Body of pancreas (tissue), 4 donors: ENCODE measurements at regions not wholly inside any gene's neighbourhood (a gene's known extent, or its start where the extent isn't known, plus 50 kb on each side); places are given as distances from the start of the nearest gene placed in this dataset.

ENCODE experiments used
- POLR2A ChIP-seq, 3 donors: fragments of 450-650 bp; IDR thresholded peaks; one replicate each; pipeline ENCODE4 v1.6.1; 2016; ENCODE audit warnings: antibody characterized with exemption in 3 of 3, mild to moderate bottlenecking in 2 of 3
- TF ChIP-seq, protein P1 (sequence below), 7 experiments: fragments of 450-650 bp in 4 of 7; fragments of 200-600 bp in 3 of 7; sonication (generic) in 3 of 7; IDR thresholded peaks; one replicate each; pipeline ENCODE4 v1.5.1; 2016 to 2019; ENCODE audit warnings: antibody characterized with exemption in 7 of 7

DNA sequence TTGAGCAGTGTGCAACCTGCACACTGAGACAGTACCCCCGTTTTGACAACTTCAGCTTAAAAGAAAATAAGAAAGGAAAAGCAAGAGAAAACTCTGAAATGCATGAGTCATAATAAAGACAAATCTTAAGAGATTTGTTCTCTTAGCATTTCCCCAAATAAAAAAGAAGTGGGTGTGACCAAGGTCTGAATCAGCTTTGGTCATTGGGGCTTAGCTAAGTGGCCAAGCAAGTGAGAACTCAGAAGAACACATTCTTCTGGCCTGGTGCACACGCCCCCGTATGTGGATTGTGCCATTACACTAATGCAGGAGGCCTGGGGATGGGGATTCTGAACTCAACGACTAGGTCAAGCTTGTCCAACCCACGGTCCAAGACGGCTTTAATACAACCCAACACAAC lies 56.9 kb upstream of the PDZRN3 start:
- TF ChIP-seq, protein P1, sequence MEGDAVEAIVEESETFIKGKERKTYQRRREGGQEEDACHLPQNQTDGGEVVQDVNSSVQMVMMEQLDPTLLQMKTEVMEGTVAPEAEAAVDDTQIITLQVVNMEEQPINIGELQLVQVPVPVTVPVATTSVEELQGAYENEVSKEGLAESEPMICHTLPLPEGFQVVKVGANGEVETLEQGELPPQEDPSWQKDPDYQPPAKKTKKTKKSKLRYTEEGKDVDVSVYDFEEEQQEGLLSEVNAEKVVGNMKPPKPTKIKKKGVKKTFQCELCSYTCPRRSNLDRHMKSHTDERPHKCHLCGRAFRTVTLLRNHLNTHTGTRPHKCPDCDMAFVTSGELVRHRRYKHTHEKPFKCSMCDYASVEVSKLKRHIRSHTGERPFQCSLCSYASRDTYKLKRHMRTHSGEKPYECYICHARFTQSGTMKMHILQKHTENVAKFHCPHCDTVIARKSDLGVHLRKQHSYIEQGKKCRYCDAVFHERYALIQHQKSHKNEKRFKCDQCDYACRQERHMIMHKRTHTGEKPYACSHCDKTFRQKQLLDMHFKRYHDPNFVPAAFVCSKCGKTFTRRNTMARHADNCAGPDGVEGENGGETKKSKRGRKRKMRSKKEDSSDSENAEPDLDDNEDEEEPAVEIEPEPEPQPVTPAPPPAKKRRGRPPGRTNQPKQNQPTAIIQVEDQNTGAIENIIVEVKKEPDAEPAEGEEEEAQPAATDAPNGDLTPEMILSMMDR (IDR thresholded peaks at IDR 0.05): no peak
- TF ChIP-seq POLR2A (IDR thresholded peaks at IDR 0.05): no peak
